GM12873 (cell line): ENCODE measurements at regions not wholly inside any gene's neighbourhood (a gene's known extent, or its start where the extent isn't known, plus 50 kb on each side); places are given as distances from the start of the nearest gene placed in this dataset.

Experiments
- TF ChIP-seq, protein P1 (sequence below): IDR thresholded peaks from 2 replicates; pipeline ENCODE4 v1.5.1; 2012; ENCODE audit warnings: low read depth, mild to moderate bottlenecking, moderate library complexity, low read length, control low read depth; ENCODE audit not compliant: insufficient read depth; ENCODE audit errors: missing control alignments

DNA sequence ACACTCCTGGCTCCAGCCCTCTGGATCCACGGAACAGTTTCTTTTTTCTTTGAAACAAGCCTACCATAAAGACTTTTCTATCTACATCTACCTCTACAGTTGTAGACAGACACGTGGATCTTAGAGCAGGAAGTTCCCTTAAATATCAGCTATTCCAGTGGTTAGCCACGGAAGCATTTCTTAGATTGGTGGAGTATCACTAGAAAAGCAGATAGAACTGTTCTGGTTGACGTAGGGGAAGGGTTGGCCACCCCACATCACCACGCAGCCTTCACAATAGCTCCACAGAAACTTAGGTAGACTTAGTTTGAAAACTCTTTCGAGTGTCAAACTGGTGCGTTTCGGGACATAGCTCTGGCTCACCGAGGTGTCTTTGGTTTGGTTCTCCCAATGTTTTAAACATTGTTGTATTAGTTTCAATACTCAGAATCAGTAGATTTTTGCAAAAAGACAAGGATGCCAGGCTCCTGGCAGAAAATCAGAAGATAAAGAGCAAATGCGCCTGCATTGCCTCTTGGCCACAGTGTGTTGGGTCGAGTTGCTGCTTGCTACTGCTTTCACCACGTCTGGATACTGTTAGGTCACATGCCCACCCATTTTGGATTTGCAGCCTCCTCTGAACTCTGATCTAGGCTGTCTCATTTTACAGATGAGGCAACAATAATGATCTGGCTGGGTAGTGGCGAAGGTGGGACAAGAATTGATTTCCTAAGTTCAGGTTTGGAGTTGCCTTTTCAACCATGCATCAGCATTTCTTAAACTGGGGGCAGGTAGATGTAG is 71.5 kb upstream of the DTNBP1 start:
- TF ChIP-seq, protein P1, sequence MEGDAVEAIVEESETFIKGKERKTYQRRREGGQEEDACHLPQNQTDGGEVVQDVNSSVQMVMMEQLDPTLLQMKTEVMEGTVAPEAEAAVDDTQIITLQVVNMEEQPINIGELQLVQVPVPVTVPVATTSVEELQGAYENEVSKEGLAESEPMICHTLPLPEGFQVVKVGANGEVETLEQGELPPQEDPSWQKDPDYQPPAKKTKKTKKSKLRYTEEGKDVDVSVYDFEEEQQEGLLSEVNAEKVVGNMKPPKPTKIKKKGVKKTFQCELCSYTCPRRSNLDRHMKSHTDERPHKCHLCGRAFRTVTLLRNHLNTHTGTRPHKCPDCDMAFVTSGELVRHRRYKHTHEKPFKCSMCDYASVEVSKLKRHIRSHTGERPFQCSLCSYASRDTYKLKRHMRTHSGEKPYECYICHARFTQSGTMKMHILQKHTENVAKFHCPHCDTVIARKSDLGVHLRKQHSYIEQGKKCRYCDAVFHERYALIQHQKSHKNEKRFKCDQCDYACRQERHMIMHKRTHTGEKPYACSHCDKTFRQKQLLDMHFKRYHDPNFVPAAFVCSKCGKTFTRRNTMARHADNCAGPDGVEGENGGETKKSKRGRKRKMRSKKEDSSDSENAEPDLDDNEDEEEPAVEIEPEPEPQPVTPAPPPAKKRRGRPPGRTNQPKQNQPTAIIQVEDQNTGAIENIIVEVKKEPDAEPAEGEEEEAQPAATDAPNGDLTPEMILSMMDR: no peak

DNA sequence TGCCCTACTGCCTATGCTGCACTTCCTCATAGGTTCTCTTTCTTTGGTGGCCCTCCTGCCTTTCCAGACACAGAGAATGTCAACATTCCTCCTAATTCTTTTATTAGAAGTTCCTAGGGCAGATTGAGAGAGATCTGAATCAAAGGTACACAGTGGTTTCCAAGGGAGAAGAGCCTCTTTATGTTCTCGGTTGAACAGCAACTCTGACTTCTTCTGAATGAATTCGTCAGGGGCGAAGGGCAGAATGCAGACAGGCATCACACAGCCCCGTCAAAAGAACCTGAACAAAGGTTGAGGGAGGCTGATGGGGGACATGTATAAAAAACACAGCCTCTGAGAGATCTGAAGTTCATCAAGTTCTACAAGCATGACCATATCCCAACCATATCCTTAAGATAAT is 68.1 kb upstream of the DTNBP1 start:
- TF ChIP-seq, protein P1: no peak

DNA sequence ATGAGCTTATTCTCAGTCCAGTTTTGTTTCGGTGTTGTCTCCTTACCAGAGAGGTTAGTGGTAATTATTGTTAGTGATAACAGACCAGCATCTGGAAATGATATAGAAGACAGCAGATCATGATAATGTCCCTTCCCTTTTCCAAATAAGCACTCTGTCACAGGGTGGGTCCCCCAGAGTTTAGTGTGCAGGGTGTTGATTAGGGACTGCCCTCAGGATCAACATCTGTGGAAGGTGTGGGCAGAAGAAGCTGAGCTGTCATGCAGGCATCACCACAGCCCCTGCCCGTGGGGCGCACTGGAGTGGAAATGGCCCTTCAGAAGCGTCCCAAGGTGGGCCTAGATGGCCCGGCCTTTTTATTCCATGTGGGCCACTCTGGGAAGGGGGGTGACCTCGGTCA is 67.6 kb upstream of the DTNBP1 start:
- TF ChIP-seq, protein P1: no peak

DNA sequence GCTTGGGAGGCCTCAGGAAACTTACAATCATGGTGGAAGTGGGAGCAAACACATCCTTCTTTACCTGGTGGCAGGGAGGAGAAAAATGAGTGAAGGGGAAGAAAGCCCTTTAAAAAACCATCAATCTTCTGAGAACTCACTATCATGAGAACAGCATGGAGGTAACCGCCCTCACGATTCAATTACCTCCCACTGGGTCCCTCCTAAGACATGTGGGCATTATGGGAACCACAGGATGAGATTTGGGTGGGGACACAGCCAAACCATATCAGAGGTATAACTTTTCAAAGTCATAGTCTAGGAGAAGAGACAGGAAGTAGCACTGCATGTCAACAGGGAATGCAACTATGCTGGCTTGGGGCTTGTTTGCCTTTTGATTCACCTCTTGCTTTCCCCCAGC is 59.9 kb upstream of the DTNBP1 start:
- TF ChIP-seq, protein P1: no peak

DNA sequence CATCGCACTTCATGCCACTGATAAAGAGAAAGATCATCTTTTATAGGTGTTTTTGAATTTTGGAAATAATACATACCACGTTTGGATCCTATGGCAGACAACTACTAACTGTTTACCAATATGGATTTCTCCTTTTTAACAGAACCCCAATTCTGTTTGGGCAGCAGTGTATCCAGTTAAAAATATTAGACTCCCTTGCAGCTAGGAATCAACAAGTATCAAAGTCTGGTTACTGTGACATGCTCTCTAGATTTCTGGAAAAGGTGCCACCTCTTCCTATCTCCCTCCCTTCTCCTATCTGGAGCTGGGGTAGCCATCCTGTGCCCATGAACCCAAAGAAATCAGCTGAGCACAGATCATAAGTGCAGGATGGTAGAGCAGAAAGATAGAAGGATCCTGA is 54.1 kb upstream of the DTNBP1 start:
- TF ChIP-seq, protein P1: no peak

DNA sequence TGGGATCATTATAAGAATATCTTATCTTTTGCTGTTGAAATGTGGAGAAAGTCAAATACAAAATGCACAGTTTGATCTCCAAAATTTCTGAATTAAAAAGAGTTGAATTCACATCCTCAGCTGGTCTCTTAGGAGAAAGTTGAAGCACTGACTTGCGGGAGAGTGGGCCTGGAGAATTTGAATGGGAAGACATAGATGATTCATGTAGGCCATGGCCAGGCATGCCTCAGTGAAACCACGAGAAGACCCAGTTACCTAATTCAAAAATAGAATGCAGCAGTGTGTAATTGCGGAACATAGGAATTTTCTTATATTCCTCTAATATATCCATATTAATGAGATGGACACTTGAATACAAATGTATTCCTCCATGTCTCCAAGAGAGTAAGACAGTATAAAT is 53.0 kb upstream of the DTNBP1 start:
- TF ChIP-seq, protein P1: no peak

DNA sequence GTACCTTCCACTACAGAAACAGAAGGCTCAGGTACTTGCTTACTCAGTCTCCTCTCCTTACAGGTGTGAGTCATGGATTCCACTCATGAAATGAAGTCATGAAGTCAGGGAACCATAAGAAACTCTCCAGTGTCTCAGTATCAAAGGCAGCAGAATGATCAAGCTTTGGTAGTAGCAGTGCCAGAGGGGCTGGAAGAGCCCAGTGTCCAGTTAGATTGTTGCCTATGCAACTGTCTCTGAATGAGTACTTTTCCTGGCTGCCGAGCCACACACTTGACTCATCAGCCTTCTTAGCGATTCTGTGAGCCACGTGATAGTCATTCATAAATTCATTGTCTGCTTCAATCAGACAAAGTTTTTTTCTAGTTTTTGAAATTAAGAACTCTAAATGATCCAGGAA is 52.2 kb upstream of the DTNBP1 start:
- TF ChIP-seq, protein P1: no peak
